ENCODE measurements at regions not wholly inside any gene's neighbourhood (a gene's known extent, or its start where the extent isn't known, plus 50 kb on each side); places are given as distances from the start of the nearest gene placed in this dataset.

GRCh38 chr18:61756244-61756643 lies 136.6 kb downstream of the RNF152 start:
- TF ChIP-seq POLR2A (IDR thresholded peaks at IDR 0.05) (no peak), EP300 (IDR thresholded peaks at IDR 0.05; ENCODE audit: low read depth) (no peak), POLR2AphosphoS5 (IDR thresholded peaks at IDR 0.05) (no peak), CTCF (IDR thresholded peaks at IDR 0.05) (no peak)
- in situ Hi-C loops (cut with MboI; ENCODE audit: low pct_ligation_motif_present in 1 of 4, low pct_unique_long_range_greater_than_20kb in 1 of 4, low sequenced_read_pairs in 3 of 4): no loop called here
- Histone ChIP-seq H3K4me3 (no peak overlapping the region), H3K4me1 (peaks cover 0 to 2% (median 0%) of the 10 kb centered on the region in 4 donors), H3K27ac (no peak overlapping the region), H3K9me3 (no peaks in the 10 kb centered on the region), H3K36me3 (no peaks in the 10 kb centered on the region), H3K27me3 (no peaks in the 10 kb centered on the region)
- no peak for DNase-seq
- 84 to 90% methylated on average over 3 of the region's 3 CpGs for WGBS, 2 donors (ENCODE audit: low coverage in 1 of 2)
- intact Hi-C loops (cut with DNase I; ENCODE audit: low total_unique reads): no loop called here

GRCh38 chr18:61755555-61755954 lies 137.3 kb downstream of the RNF152 start:
- 87 to 100% methylated on average over 1 to 7 of the region's 7 CpGs for WGBS, 2 donors (ENCODE audit: low coverage in 1 of 2)

GRCh38 chr18:61754039-61754583 lies 138.7 kb downstream of the RNF152 start:
- intact Hi-C loops (cut with DNase I; ENCODE audit: low total_unique reads): no loop called here

More at GRCh38 chr18:61755555-61755954, 137.3 kb downstream of the RNF152 start:
- Histone ChIP-seq H3K9me3 (no peaks in the 10 kb centered on the region), H3K4me3 (no peak overlapping the region), H3K36me3 (no peaks in the 10 kb centered on the region), H3K27ac (no peak overlapping the region), H3K27me3 (no peaks in the 10 kb centered on the region), H3K4me1 (peaks cover 0 to 3% (median 0%) of the 10 kb centered on the region in 4 donors)
- in situ Hi-C loops (cut with MboI; ENCODE audit: low pct_ligation_motif_present in 1 of 4, low pct_unique_long_range_greater_than_20kb in 1 of 4, low sequenced_read_pairs in 3 of 4) (no loop called here), intact Hi-C loops (cut with DNase I; ENCODE audit: low total_unique reads) (no loop called here)
- TF ChIP-seq POLR2A (IDR thresholded peaks at IDR 0.05) (no peak), EP300 (IDR thresholded peaks at IDR 0.05; ENCODE audit: low read depth) (no peak), CTCF (IDR thresholded peaks at IDR 0.05) (no peak), POLR2AphosphoS5 (IDR thresholded peaks at IDR 0.05) (no peak)
- no peak for DNase-seq

GRCh38 chr18:61753373-61753772 lies 139.4 kb downstream of the RNF152 start:
- no peaks in the 10 kb centered on the region for H3K27me3 ChIP-seq
- H3K9me3 ChIP-seq: no peaks in the 10 kb centered on the region
- no peak overlapping the region for H3K27ac ChIP-seq
- in situ Hi-C loops (cut with MboI; ENCODE audit: low pct_ligation_motif_present in 1 of 4, low pct_unique_long_range_greater_than_20kb in 1 of 4, low sequenced_read_pairs in 3 of 4) (no loop called here), intact Hi-C loops (cut with DNase I; ENCODE audit: low total_unique reads) (no loop called here)
- TF ChIP-seq CTCF (IDR thresholded peaks at IDR 0.05) (no peak), POLR2AphosphoS5 (IDR thresholded peaks at IDR 0.05) (no peak), POLR2A (IDR thresholded peaks at IDR 0.05) (no peak), EP300 (IDR thresholded peaks at IDR 0.05; ENCODE audit: low read depth) (no peak)
- 73 to 100% methylated on average over 1 of the region's 1 CpG for WGBS, 2 donors (ENCODE audit: low coverage in 1 of 2)
- no peak overlapping the region for H3K4me3 ChIP-seq
- H3K4me1 ChIP-seq: peaks cover 0 to 9% (median 5%) of the 10 kb centered on the region in 4 donors
- no peak for DNase-seq
- no peaks in the 10 kb centered on the region for H3K36me3 ChIP-seq

More at GRCh38 chr18:61754039-61754583, 138.7 kb downstream of the RNF152 start:
- peaks cover 0 to 3% (median 1%) of the 10 kb centered on the region in 4 donors for H3K4me1 ChIP-seq
- no peaks in the 10 kb centered on the region for H3K36me3 ChIP-seq
- no peak for DNase-seq
- WGBS, 2 donors (ENCODE audit: low coverage in 1 of 2): 70 to 77% methylated on average over 2 to 5 of the region's 5 CpGs
- TF ChIP-seq POLR2A (IDR thresholded peaks at IDR 0.05) (no peak), CTCF (IDR thresholded peaks at IDR 0.05) (no peak), POLR2AphosphoS5 (IDR thresholded peaks at IDR 0.05) (no peak), EP300 (IDR thresholded peaks at IDR 0.05; ENCODE audit: low read depth) (no peak)
- H3K9me3 ChIP-seq: no peaks in the 10 kb centered on the region
- no peak overlapping the region for H3K4me3 ChIP-seq
- no peaks in the 10 kb centered on the region for H3K27me3 ChIP-seq
- no peak overlapping the region for H3K27ac ChIP-seq
- in situ Hi-C loops (cut with MboI; ENCODE audit: low pct_ligation_motif_present in 1 of 4, low pct_unique_long_range_greater_than_20kb in 1 of 4, low sequenced_read_pairs in 3 of 4): no loop called here
